Endothelial cell of umbilical vein (primary cell): ENCODE measurements at regions not wholly inside any gene's neighbourhood (a gene's known extent, or its start where the extent isn't known, plus 50 kb on each side); places are given as distances from the start of the nearest gene placed in this dataset.

Experiments
- BruUV-seq: library from RNA; stranded (reverse); fragments of 400-500 nt; replicated peaks from 2 replicates; lab custom pipeline; 2021; lab: Mats Ljungman, UMichigan
- CTCF ChIA-PET: fragments of 300-600, 350-600 bp; sonication (Branson Sonifier 250); formaldehyde crosslinking; loops from one replicate; lab custom pipeline; 2021; ENCODE audit warnings: antibody characterized with exemption, inconsistent platforms; lab: Charles Lee
- POLR2A ChIA-PET: fragments of 300-600, 350-600 bp; sonication (Branson Sonifier 250); formaldehyde crosslinking; loops from one replicate; lab custom pipeline; 2021; ENCODE audit warnings: antibody characterized with exemption, inconsistent platforms; lab: Charles Lee
- DNase-seq: peaks from one replicate; pipeline ENCODE4 v3.0.0-alpha.2; 2011; ENCODE audit warnings: low read depth, low spot score
- FAIRE-seq: peaks from 2 replicates; lab custom pipeline; 2011; peaks lifted over from hg19 to GRCh38; lab: Jason Lieb, UNC
- H2AFZ ChIP-seq: 2 replicates; pipeline ENCODE4 v1.6.0; 2012; ENCODE audit warnings: low read depth, low read length, control low read depth, inconsistent platforms
- H3K27ac ChIP-seq: 2 replicates; pipeline ENCODE4 v1.5.1; 2011; ENCODE audit warnings: low read depth, mild to moderate bottlenecking, control low read depth, low read length, moderate library complexity; ENCODE audit not compliant: insufficient read depth
- H3K27me3 ChIP-seq, 2 experiments: 2 replicates each; pipeline versions ENCODE4 v1.6.0 to v1.6.1; 2011; ENCODE audit warnings: low read length in 2 of 2, mixed read lengths in 1 of 2; ENCODE audit not compliant: control insufficient read depth in 2 of 2, insufficient read depth in 2 of 2
- H3K36me3 ChIP-seq, 2 experiments: 2 replicates in 1 of 2; 3 replicates in 1 of 2; pipeline ENCODE4 v1.5.1; 2011; ENCODE audit warnings: low read length in 2 of 2, mild to moderate bottlenecking in 1 of 2, moderate library complexity in 1 of 2; ENCODE audit not compliant: control insufficient read depth in 2 of 2, insufficient read depth in 2 of 2; ENCODE audit errors: extremely low read depth in 1 of 2
- H3K4me1 ChIP-seq: 3 replicates; pipeline ENCODE4 v1.5.1; 2011; ENCODE audit warnings: mild to moderate bottlenecking, low read length; ENCODE audit not compliant: control insufficient read depth, insufficient read depth; ENCODE audit errors: extremely low read depth
- H3K4me2 ChIP-seq: 2 replicates; pipeline ENCODE4 v1.6.1; 2011; ENCODE audit warnings: low read length, control low read depth, mixed read lengths; ENCODE audit not compliant: insufficient read depth
- H3K4me3 ChIP-seq, 3 experiments: fragments of 200-600 bp in 1 of 3; sonication (generic), shearing (Covaris generic) in 1 of 3; replicated peaks in 1 of 3; 2 replicates each; pipeline ENCODE4 v1.5.1; 2011 to 2016; ENCODE audit warnings: control low read depth in 3 of 3, low read length in 3 of 3, mild to moderate bottlenecking in 2 of 3, inconsistent platforms in 1 of 3, low read depth in 1 of 3, moderate library complexity in 1 of 3; ENCODE audit not compliant: insufficient read depth in 1 of 3
- H3K79me2 ChIP-seq: 2 replicates; pipeline ENCODE4 v1.6.0; 2012; ENCODE audit warnings: low read length, inconsistent platforms; ENCODE audit not compliant: control insufficient read depth, insufficient read depth
- H3K9ac ChIP-seq: replicated peaks from 2 replicates; pipeline ENCODE3; 2011; ENCODE audit warnings: low read length, control low read depth; ENCODE audit not compliant: insufficient read depth; ENCODE audit errors: extremely low read depth
- H3K9me1 ChIP-seq: replicated peaks from 3 replicates; pipeline ENCODE4 v1.6.0; 2011; ENCODE audit warnings: mild to moderate bottlenecking, low read length; ENCODE audit not compliant: control insufficient read depth, insufficient read depth; ENCODE audit errors: extremely low read depth
- H3K9me3 ChIP-seq: replicated peaks from 2 replicates; pipeline ENCODE4 v1.5.1; 2012; ENCODE audit warnings: low read length, inconsistent platforms; ENCODE audit not compliant: control insufficient read depth, insufficient read depth
- H4K20me1 ChIP-seq: replicated peaks from 2 replicates; pipeline ENCODE3; 2011; ENCODE audit warnings: mild to moderate bottlenecking, low read length; ENCODE audit not compliant: control insufficient read depth, insufficient read depth; ENCODE audit errors: extremely low read depth
- EZH2 ChIP-seq: IDR thresholded peaks from 2 replicates; pipeline ENCODE4 v1.6.1; 2012; ENCODE audit warnings: borderline replicate concordance, low read depth, mild to moderate bottlenecking, moderate library complexity, low read length, inconsistent platforms; ENCODE audit not compliant: severe bottlenecking
- FOS ChIP-seq: IDR thresholded peaks from 2 replicates; pipeline ENCODE4 v1.6.1; 2011; ENCODE audit warnings: mild to moderate bottlenecking, low read length, moderate library complexity, borderline replicate concordance; ENCODE audit not compliant: insufficient read depth
- GATA2 ChIP-seq: IDR thresholded peaks from 2 replicates; pipeline ENCODE4 v1.7.0; 2011; ENCODE audit warnings: low read depth, mild to moderate bottlenecking, moderate library complexity, mixed read lengths, low read length; ENCODE audit not compliant: insufficient read length, insufficient read depth
- JUN ChIP-seq: IDR thresholded peaks from 2 replicates; pipeline ENCODE4 v1.6.1; 2011; ENCODE audit warnings: borderline replicate concordance, low read depth; ENCODE audit not compliant: insufficient read length, insufficient read depth
- MYC ChIP-seq: IDR thresholded peaks from one replicate; pipeline ENCODE4 v1.6.1; 2011; ENCODE audit warnings: mild to moderate bottlenecking, low read depth, low read length
- POLR2A ChIP-seq: IDR thresholded peaks from 2 replicates; pipeline ENCODE4 v1.6.1; 2012; ENCODE audit warnings: low read depth, mild to moderate bottlenecking, control low read depth, low read length
- POLR2AphosphoS5 ChIP-seq: IDR thresholded peaks from 2 replicates; pipeline ENCODE4 v1.6.1; 2012; ENCODE audit warnings: low read depth, mild to moderate bottlenecking, control low read depth, low read length, moderate library complexity; ENCODE audit not compliant: insufficient read depth
- dilution Hi-C: fragments of 300-500 bp; cut with MboI; formaldehyde crosslinking; loops from one replicate; pipeline ENCODE4 v1.15.0; 2019; ENCODE audit warnings: low sequenced_read_pairs; ENCODE audit not compliant: extremely low pct_ligation_motif_present
- intact Hi-C: fragments of 100-400 bp; cut with micrococcal nuclease; formaldehyde crosslinking; loops from one replicate; pipeline ENCODE4 v1.10.0; 2022
- TF ChIP-seq, protein P1 (sequence below): IDR thresholded peaks from 2 replicates; pipeline ENCODE4 v1.6.1; 2011; ENCODE audit not compliant: insufficient read depth, insufficient read length
- TF ChIP-seq, protein P2 (sequence below), 2 donors: IDR thresholded peaks; 1 replicate in 1 of 2; 2 replicates in 1 of 2; pipeline ENCODE4 v1.5.1; 2011; ENCODE audit warnings: low read length in 2 of 2, mild to moderate bottlenecking in 2 of 2, moderate library complexity in 2 of 2, control low read depth in 1 of 2, inconsistent platforms in 1 of 2, low read depth in 1 of 2; ENCODE audit not compliant: insufficient read depth in 1 of 2; ENCODE audit errors: extremely low read depth in 1 of 2

DNA sequence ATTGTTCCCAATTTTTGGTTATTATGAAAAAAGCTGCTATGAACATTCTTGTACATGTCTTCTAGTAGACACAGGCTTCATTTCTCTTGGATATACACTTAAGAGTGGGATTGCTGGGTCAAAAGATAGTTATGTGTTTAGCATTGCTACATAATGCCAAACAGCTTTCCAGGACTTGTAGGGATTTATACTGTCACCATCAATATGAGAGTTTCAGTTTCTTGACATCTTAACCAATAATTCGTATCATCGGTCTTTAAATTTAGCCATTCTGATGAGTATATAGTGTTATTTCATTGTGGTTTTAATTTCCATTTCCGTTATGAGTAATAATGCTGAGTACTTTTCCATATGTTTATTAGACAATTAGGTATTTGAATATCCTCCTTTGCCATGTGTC is 190.3 kb upstream of the PFN2 start:
- H3K4me1 ChIP-seq: no peaks in the 10 kb centered on the region
- H2AFZ ChIP-seq: no peak overlapping the region
- FAIRE-seq: no peak
- no peaks in the 10 kb centered on the region for H3K36me3 ChIP-seq
- H4K20me1 ChIP-seq: no peaks in the 10 kb centered on the region
- dilution Hi-C loops: no loop called here
- H3K9ac ChIP-seq: no peak overlapping the region
- H3K27me3 ChIP-seq: peaks cover 4 to 5% of the 10 kb centered on the region in 2 experiments
- BruUV-seq: no TSS peak
- intact Hi-C loops: no loop called here
- H3K27ac ChIP-seq: no peak overlapping the region
- no peak overlapping the region for H3K4me2 ChIP-seq
- CTCF ChIA-PET: no interaction called here
- H3K9me3 ChIP-seq: no peaks in the 10 kb centered on the region
- no peak overlapping the region for H3K4me3 ChIP-seq
- TF ChIP-seq POLR2A: no peak
- DNase-seq: no peak
- POLR2A ChIA-PET: interaction anchor here (0.6 kb wide), 1 partner anchor 59 kb away, joined by 6 read pairs; no protein-coding TSS in a partner anchor
- H3K79me2 ChIP-seq: no peaks in the 10 kb centered on the region
- H3K9me1 ChIP-seq: no peaks in the 10 kb centered on the region

DNA sequence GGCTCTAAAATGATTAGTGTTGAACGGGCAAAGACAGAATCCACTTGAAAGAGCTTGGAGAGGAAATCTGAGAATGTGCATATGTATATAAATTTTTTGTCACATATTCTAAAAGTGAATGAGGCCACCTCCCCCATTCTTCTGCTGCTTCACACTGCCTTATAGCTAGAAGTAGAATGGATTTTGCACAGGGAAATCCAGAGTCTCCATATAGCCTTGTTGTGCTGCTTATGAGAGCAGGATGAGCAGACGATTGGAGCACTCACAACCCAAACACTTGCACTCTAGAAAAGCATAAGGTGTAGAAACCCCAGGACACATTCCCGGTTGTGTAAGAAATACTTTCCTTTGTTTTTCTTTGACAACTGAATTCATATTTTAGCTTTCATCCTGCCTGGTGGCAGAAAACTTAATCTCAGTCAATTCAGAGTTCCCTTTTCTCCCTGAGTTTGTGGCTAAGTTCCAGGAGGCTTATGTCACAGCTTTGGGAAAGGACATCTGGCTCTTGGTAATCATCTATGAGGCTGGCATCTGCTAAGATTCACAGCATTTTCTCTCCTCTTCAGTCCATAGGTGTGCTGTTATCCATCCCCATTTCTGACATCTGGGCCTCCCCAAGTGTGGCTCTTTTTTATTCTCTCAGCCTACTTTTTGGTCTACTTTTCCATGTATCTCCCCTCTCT is 188.4 kb upstream of the PFN2 start:
- intact Hi-C loops: no loop called here
- FAIRE-seq (no peak), DNase-seq (no peak)
- dilution Hi-C loops: no loop called here
- no peaks in the 10 kb centered on the region for H3K79me2 ChIP-seq
- ChIA-PET POLR2A (no interaction called here), CTCF (interaction anchor here (0.9 to 1.3 kb wide), 3 partner anchors 10 to 25 kb away, joined by 3 to 4 read pairs (median 3); no protein-coding TSS in a partner anchor)
- no peaks in the 10 kb centered on the region for H3K4me1 ChIP-seq
- no peaks in the 10 kb centered on the region for H4K20me1 ChIP-seq
- no TSS peak for BruUV-seq
- TF ChIP-seq POLR2AphosphoS5: no peak
- no peak for TF ChIP-seq FOS
- TF ChIP-seq GATA2: no peak
- TF ChIP-seq, protein P1, sequence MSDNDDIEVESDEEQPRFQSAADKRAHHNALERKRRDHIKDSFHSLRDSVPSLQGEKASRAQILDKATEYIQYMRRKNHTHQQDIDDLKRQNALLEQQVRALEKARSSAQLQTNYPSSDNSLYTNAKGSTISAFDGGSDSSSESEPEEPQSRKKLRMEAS: no peak
- TF ChIP-seq, protein P2, sequence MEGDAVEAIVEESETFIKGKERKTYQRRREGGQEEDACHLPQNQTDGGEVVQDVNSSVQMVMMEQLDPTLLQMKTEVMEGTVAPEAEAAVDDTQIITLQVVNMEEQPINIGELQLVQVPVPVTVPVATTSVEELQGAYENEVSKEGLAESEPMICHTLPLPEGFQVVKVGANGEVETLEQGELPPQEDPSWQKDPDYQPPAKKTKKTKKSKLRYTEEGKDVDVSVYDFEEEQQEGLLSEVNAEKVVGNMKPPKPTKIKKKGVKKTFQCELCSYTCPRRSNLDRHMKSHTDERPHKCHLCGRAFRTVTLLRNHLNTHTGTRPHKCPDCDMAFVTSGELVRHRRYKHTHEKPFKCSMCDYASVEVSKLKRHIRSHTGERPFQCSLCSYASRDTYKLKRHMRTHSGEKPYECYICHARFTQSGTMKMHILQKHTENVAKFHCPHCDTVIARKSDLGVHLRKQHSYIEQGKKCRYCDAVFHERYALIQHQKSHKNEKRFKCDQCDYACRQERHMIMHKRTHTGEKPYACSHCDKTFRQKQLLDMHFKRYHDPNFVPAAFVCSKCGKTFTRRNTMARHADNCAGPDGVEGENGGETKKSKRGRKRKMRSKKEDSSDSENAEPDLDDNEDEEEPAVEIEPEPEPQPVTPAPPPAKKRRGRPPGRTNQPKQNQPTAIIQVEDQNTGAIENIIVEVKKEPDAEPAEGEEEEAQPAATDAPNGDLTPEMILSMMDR (IDR thresholded peaks at IDR 0.05; ENCODE audit: extremely low read depth in 1 of 2, insufficient read depth in 1 of 2, low read depth in 1 of 2, low read length in 2 of 2): no peak
- no peak for TF ChIP-seq JUN
- no peak for TF ChIP-seq EZH2
- no peak for TF ChIP-seq POLR2A
- TF ChIP-seq MYC: no peak
- no peak overlapping the region for H3K9ac ChIP-seq
- H3K36me3 ChIP-seq: no peaks in the 10 kb centered on the region
- no peaks in the 10 kb centered on the region for H3K9me3 ChIP-seq
- no peak overlapping the region for H3K4me2 ChIP-seq
- H3K4me3 ChIP-seq: no peak overlapping the region
- peaks cover 5 to 10% of the 10 kb centered on the region in 2 experiments for H3K27me3 ChIP-seq
- H2AFZ ChIP-seq: no peak overlapping the region
- H3K9me1 ChIP-seq: no peaks in the 10 kb centered on the region
- no peak overlapping the region for H3K27ac ChIP-seq
